Activated CD8-positive, alpha-beta memory T cell treated with anti-CD3 and anti-CD28 coated beads for 4 hours (primary cell): ENCODE measurements at regions not wholly inside any gene's neighbourhood (a gene's known extent, or its start where the extent isn't known, plus 50 kb on each side); places are given as distances from the start of the nearest gene placed in this dataset.

Source experiments
- DNase-seq, 2 donors: peaks; one replicate each; pipeline ENCODE4 v3.0.0-alpha.2; 2020; ENCODE audit warnings: low read depth in 2 of 2

GRCh38 chr2:173819852-173820251, 145.3 kb downstream of the SP3 start:
- no peak for DNase-seq

DNA sequence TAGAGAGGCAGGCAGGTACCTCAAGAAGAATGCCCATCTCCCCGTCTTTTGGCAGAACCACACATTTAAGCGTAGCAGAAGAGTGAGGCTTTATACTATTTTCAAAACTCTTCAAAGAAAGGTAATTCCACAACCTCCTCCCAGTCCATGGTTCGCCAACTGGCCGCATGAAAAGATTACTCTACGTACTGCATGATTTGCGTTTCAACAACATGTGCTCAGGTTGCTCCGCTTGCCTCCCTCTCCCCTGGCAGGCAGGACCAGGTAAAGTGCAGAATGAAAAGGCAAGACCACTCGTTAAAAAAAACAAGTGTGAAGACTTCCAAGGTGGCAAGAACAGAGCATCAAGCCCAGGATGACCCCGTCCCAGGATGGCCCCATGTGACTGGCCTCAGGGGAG, 143.7 kb downstream of the SP3 start:
- DNase-seq, result no peak

GRCh38 chr2:173822889-173823542, 142.2 kb downstream of the SP3 start:
- DNase-seq, result no peak

GRCh38 chr2:173823543-173823939, 141.6 kb downstream of the SP3 start:
- DNase-seq, result no peak

- no peak for DNase-seq
Measured at GRCh38 chr2:173828189-173829142, 136.7 kb downstream of the SP3 start.

- DNase-seq, result no peak
Measured at GRCh38 chr2:173829727-173830126, 135.4 kb downstream of the SP3 start.

DNA sequence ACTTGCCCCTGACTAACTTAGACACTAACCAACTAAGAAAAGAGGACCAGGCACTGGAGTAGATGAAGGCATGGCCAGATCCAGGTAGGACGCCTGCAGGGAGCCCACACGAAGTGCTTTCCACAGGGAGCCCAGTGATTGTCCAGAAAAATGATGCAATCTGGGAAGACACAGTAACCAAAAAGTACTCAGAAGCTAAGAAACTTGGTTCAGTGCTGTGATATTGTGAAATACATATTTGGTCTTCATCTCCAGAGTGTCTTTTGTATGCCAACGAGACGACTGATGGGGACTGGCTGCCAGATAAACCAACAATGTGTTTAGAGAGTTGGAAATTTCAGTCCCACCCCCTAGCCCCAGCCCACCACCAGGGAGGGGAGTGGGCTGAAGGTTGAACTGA, 135.0 kb downstream of the SP3 start:
- no peak for DNase-seq

GRCh38 chr2:173831312-173832229, 133.6 kb downstream of the SP3 start:
- no peak for DNase-seq

GRCh38 chr2:173834141-173834540, 131.0 kb downstream of the SP3 start:
- DNase-seq, result no peak

GRCh38 chr2:173835726-173836125, 129.4 kb downstream of the SP3 start:
- no peak for DNase-seq

GRCh38 chr2:173841110-173841509, 124.1 kb downstream of the SP3 start:
- DNase-seq, result no peak

DNA sequence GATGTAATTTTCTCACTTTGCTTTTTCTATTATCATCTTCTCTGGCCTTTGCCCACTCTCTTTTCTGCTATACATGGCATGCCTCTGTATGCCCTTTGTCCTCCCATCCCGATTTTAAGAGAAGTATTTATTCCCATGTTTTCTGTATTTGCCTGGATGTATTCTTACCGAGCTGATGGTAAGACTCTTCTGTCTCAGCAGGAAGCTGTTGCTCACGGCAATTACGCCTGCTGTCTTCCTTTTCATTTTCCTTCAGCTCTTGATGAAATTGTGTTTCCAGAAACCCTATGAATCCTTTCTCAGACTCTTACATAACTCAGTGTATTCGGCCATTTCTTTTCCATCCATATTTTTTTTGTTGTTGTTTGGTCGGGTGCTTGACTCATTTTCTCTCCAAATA, 121.6 kb downstream of the SP3 start:
- no peak for DNase-seq

DNA sequence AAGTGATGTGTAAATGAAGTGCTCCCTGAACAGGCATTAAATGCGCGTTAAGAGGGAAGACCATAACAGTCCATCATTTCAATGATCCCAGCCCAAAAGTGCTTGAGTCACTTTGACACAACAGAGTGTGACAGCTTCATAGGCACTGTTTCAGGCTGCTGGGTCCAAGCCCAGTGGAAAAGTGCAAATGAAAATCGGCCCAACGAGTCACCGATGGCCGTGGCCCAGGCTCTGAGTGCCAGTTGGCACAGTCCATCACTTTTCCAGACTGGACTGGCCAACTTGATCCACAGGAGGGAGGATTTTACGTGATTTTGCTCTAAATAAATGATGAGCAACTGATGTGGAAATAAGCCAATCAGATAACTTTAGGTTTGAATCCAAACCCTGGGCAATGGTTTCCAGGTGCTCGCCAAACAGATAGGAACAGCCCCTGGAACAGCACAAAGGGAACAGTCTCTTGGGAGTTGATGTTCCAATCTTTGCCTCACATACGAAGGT, 114.0 kb downstream of the SP3 start:
- DNase-seq, result no peak

DNA sequence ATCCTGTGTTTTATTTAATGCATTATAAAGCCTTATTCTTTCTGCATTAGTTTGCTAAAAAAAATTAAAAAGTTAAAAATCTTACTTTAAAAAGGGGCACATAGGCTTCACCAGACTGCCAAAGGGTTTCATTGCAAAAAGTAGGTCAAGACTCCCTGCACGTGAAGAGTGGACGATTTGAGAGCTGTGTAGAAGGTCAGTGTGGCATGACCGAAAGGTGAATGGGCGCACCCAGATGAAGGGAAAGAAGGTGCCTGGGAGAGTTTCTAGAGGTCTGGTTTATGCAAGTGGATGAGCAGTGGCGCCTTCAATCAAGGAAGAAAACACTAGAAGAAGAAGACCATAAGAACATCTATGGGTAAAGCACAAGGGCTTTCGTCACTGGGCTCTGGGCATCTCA, 111.0 kb downstream of the SP3 start:
- no peak for DNase-seq

DNA sequence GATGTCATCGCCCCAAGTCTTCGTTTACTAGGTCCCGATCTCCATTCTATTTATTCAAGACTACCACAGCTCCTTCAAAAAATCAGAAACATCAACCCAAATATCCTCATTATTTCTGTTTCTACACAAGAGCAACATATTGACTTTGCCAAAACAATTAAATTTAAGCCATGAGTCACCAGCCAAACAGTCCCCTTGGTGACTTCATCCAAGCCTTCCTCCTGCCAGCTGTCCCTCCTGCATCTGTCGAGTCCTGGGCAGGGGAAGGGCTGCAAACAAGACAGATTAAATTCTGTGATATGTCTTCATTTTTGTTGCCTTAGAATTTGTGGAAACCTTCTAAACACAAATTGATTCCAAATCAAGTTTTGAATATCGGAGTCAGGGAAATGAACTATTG, 110.3 kb downstream of the SP3 start:
- DNase-seq, result no peak

DNA sequence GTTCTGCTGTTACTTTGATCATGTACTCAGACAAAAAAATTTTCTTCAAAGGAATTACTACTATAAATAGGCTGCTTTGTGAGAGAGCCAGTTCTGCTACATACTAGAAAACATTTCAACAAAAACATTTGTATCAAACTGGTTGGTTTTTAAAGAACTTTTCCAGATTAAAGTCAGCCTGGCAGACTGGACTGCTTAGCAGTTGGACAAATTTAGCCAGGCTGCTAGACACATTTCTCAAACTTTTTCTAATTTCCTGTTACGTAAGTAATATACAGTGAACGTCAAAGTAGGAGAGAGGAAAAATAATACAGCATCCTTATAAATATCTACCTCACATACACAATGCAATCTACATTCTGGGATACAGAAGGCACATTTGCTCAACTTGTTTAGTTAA, 109.5 kb downstream of the SP3 start:
- DNase-seq, result no peak
